Stomach (tissue), 4 donors: ENCODE measurements at regions not wholly inside any gene's neighbourhood (a gene's known extent, or its start where the extent isn't known, plus 50 kb on each side); places are given as distances from the start of the nearest gene placed in this dataset.

Source experiments
- EP300 ChIP-seq: sonication (generic); formaldehyde crosslinking; IDR thresholded peaks from one replicate; pipeline ENCODE4 v1.6.1; 2017; ENCODE audit warnings: antibody characterized with exemption
- POLR2A ChIP-seq, 4 donors: fragments of 450-650 bp; IDR thresholded peaks; one replicate each; pipeline ENCODE4 v1.6.1; 2016; ENCODE audit warnings: antibody characterized with exemption in 4 of 4, control low read depth in 2 of 4, mild to moderate bottlenecking in 1 of 4, moderate library complexity in 1 of 4
- POLR2AphosphoS5 ChIP-seq, 3 donors: sonication (generic); formaldehyde crosslinking; IDR thresholded peaks; one replicate each; pipeline ENCODE4 v1.6.1; 2016; ENCODE audit warnings: antibody characterized with exemption in 3 of 3
- TF ChIP-seq, protein P1 (sequence below), 7 experiments: fragments of 450-650 bp in 4 of 7; fragments of 200-600 bp in 3 of 7; sonication (generic) in 3 of 7; IDR thresholded peaks; one replicate each; pipeline ENCODE4 v1.5.1; 2016 to 2019; ENCODE audit warnings: antibody characterized with exemption in 7 of 7, control low read depth in 2 of 7, mild to moderate bottlenecking in 1 of 7

DNA sequence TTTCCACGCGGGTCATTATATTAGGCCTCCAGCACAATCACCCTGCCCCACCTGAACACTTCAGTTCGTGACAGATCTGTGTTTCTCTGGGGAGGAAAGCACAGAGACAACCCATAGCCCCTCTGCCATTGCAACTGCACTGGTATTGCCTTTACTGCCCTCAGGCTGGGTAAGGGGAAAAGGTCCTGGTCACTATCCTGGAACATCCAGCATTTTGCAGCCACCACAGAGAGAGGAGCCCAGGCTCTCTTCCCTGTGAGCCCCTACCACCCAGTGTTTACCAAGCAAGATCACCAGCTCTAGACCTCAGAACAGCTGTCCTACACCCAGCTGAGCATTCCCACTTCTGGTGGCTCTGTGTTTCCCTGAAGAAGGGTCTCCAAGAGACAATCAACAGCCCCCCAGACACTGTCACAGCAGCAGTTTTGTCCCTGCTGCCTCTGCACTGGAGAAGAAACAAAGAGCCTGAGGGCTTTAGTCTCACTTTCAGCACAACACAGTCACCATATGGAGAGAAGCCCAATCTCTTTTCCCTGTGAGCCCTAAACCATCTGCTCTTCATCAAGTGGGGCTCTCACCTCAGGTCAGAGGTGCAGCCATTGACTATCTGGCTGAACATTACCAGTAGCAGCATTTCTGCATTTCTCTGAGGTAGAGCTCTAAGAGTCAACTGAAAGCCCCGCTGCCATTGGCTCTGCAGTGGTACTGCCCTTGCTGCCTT is 655.2 kb upstream of the FAM174A start:
- TF ChIP-seq, protein P1, sequence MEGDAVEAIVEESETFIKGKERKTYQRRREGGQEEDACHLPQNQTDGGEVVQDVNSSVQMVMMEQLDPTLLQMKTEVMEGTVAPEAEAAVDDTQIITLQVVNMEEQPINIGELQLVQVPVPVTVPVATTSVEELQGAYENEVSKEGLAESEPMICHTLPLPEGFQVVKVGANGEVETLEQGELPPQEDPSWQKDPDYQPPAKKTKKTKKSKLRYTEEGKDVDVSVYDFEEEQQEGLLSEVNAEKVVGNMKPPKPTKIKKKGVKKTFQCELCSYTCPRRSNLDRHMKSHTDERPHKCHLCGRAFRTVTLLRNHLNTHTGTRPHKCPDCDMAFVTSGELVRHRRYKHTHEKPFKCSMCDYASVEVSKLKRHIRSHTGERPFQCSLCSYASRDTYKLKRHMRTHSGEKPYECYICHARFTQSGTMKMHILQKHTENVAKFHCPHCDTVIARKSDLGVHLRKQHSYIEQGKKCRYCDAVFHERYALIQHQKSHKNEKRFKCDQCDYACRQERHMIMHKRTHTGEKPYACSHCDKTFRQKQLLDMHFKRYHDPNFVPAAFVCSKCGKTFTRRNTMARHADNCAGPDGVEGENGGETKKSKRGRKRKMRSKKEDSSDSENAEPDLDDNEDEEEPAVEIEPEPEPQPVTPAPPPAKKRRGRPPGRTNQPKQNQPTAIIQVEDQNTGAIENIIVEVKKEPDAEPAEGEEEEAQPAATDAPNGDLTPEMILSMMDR (IDR thresholded peaks at IDR 0.05) = no peak
- TF ChIP-seq POLR2A (IDR thresholded peaks at IDR 0.05) (no peak), POLR2AphosphoS5 (IDR thresholded peaks at IDR 0.05) (no peak), EP300 (no peak)
